Right lobe of liver (tissue), 4 donors: ENCODE measurements at regions not wholly inside any gene's neighbourhood (a gene's known extent, or its start where the extent isn't known, plus 50 kb on each side); places are given as distances from the start of the nearest gene placed in this dataset.

Experiments used
- CTCF ChIP-seq, 4 donors: fragments of 200-600 bp in 3 of 4; fragments of 450-650 bp in 1 of 4; IDR thresholded peaks; one replicate each; pipeline versions ENCODE4 v1.5.1 to v1.8.0; 2016 to 2022; ENCODE audit warnings: antibody characterized with exemption in 4 of 4, mild to moderate bottlenecking in 2 of 4
- POLR2A ChIP-seq: fragments of 450-650 bp; IDR thresholded peaks from one replicate; pipeline ENCODE4 v1.6.1; 2017; ENCODE audit warnings: antibody characterized with exemption, mild to moderate bottlenecking
- donor health status: DM: no; HTN: no; CAD: no.
- donor health status: DM: no; HTN: no; CAD: no.
- donor health status: DM: no; HTN: yes; CAD: no.

- TF ChIP-seq CTCF (IDR thresholded peaks at IDR 0.05) (no peak), POLR2A (no peak)
Measured at GRCh38 chr4:160257318-160257717, 1154.4 kb downstream of the RAPGEF2 start.
